ENCODE measurements at regions not wholly inside any gene's neighbourhood (a gene's known extent, or its start where the extent isn't known, plus 50 kb on each side); places are given as distances from the start of the nearest gene placed in this dataset.

GRCh38 chr4:180285796-180286195 lies 1957.4 kb upstream of the TENM3 start:
- Histone ChIP-seq H3K27me3 (ENCODE audit: insufficient read depth, low read length, poor library complexity) (no peaks in the 10 kb centered on the region), H3K4me1 (ENCODE audit: insufficient read depth, low read length) (no peaks in the 10 kb centered on the region), H3K79me2 (ENCODE audit: insufficient read depth, low read length) (no peaks in the 10 kb centered on the region), H4K20me1 (ENCODE audit: insufficient read depth, low read length) (no peaks in the 10 kb centered on the region), H2AFZ (ENCODE audit: low read depth, low read length) (no peak overlapping the region), H3K36me3 (ENCODE audit: insufficient read depth, low read length) (no peaks in the 10 kb centered on the region), H3K9ac (ENCODE audit: low read depth, low read length) (no peak overlapping the region), H3K4me3 (ENCODE audit: low read depth in 1 of 2, low read length in 2 of 2) (no peak overlapping the region), H3K9me3 (ENCODE audit: insufficient read depth, low read length, severe bottlenecking) (no peaks in the 10 kb centered on the region), H3K4me2 (ENCODE audit: insufficient read depth, low read length) (no peak overlapping the region), H3K27ac (ENCODE audit: low read length) (no peak overlapping the region)
- ATAC-seq (ENCODE audit: insufficient read depth, low read depth): no peak
- TF ChIP-seq, protein P1, sequence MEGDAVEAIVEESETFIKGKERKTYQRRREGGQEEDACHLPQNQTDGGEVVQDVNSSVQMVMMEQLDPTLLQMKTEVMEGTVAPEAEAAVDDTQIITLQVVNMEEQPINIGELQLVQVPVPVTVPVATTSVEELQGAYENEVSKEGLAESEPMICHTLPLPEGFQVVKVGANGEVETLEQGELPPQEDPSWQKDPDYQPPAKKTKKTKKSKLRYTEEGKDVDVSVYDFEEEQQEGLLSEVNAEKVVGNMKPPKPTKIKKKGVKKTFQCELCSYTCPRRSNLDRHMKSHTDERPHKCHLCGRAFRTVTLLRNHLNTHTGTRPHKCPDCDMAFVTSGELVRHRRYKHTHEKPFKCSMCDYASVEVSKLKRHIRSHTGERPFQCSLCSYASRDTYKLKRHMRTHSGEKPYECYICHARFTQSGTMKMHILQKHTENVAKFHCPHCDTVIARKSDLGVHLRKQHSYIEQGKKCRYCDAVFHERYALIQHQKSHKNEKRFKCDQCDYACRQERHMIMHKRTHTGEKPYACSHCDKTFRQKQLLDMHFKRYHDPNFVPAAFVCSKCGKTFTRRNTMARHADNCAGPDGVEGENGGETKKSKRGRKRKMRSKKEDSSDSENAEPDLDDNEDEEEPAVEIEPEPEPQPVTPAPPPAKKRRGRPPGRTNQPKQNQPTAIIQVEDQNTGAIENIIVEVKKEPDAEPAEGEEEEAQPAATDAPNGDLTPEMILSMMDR (IDR thresholded peaks at IDR 0.05; ENCODE audit: borderline replicate concordance, extremely low read depth, low read length, poor library complexity, severe bottlenecking): no peak
- TF ChIP-seq EZH2 (IDR thresholded peaks at IDR 0.05; ENCODE audit: borderline replicate concordance, low read depth, low read length, severe bottlenecking): no peak
- DNase-seq: no peak

DNA sequence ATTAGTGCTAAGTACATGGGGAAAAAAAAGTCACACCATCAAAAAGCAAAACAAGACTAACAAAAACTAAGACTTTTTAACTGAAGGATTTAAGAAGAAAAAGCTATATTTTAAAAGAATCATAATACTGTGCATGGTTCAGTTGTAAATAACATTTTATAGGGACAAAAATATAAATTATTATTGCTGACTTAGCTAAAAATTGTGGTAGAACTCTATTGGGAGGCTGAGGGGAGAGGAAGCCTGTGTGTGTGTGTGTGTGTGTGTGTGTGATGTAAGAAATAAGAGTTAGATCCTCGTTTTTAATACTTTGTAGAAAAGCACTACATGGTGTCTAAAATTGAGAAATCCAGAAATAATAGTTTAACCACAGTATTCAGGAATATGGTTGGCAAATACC lies 1950.9 kb upstream of the TENM3 start:
- no peak for DNase-seq

GRCh38 chr4:180296036-180296599 lies 1947.1 kb upstream of the TENM3 start:
- no peak for ATAC-seq (ENCODE audit: insufficient read depth, low read depth)
- Histone ChIP-seq H3K9me3 (ENCODE audit: insufficient read depth, low read length, severe bottlenecking) (no peaks in the 10 kb centered on the region), H3K4me1 (ENCODE audit: insufficient read depth, low read length) (no peaks in the 10 kb centered on the region), H4K20me1 (ENCODE audit: insufficient read depth, low read length) (no peaks in the 10 kb centered on the region), H3K9ac (ENCODE audit: low read depth, low read length) (no peak overlapping the region), H3K4me2 (ENCODE audit: insufficient read depth, low read length) (no peak overlapping the region), H3K36me3 (ENCODE audit: insufficient read depth, low read length) (no peaks in the 10 kb centered on the region), H3K27me3 (ENCODE audit: insufficient read depth, low read length, poor library complexity) (no peaks in the 10 kb centered on the region), H3K79me2 (ENCODE audit: insufficient read depth, low read length) (no peaks in the 10 kb centered on the region), H2AFZ (ENCODE audit: low read depth, low read length) (no peak overlapping the region), H3K4me3 (ENCODE audit: low read depth in 1 of 2, low read length in 2 of 2) (no peak overlapping the region), H3K27ac (ENCODE audit: low read length) (no peak overlapping the region)
- DNase-seq: no peak
- no peak for TF ChIP-seq EZH2 (IDR thresholded peaks at IDR 0.05; ENCODE audit: borderline replicate concordance, low read depth, low read length, severe bottlenecking)
- TF ChIP-seq, protein P1 (IDR thresholded peaks at IDR 0.05; ENCODE audit: borderline replicate concordance, extremely low read depth, low read length, poor library complexity, severe bottlenecking): no peak

More for the DNA sequence above, 1950.9 kb upstream of the TENM3 start:
- Histone ChIP-seq H3K36me3 (ENCODE audit: insufficient read depth, low read length) (no peaks in the 10 kb centered on the region), H3K27ac (ENCODE audit: low read length) (no peak overlapping the region), H3K4me1 (ENCODE audit: insufficient read depth, low read length) (no peaks in the 10 kb centered on the region), H3K9ac (ENCODE audit: low read depth, low read length) (no peak overlapping the region), H3K79me2 (ENCODE audit: insufficient read depth, low read length) (no peaks in the 10 kb centered on the region), H3K27me3 (ENCODE audit: insufficient read depth, low read length, poor library complexity) (no peaks in the 10 kb centered on the region), H3K4me2 (ENCODE audit: insufficient read depth, low read length) (no peak overlapping the region), H2AFZ (ENCODE audit: low read depth, low read length) (no peak overlapping the region), H4K20me1 (ENCODE audit: insufficient read depth, low read length) (no peaks in the 10 kb centered on the region), H3K4me3 (ENCODE audit: low read depth in 1 of 2, low read length in 2 of 2) (no peak overlapping the region), H3K9me3 (ENCODE audit: insufficient read depth, low read length, severe bottlenecking) (no peaks in the 10 kb centered on the region)
- no peak for TF ChIP-seq EZH2 (IDR thresholded peaks at IDR 0.05; ENCODE audit: borderline replicate concordance, low read depth, low read length, severe bottlenecking)
- TF ChIP-seq, protein P1 (IDR thresholded peaks at IDR 0.05; ENCODE audit: borderline replicate concordance, extremely low read depth, low read length, poor library complexity, severe bottlenecking): no peak
- ATAC-seq (ENCODE audit: insufficient read depth, low read depth): no peak
